Ovary (tissue), 3 donors: ENCODE measurements at regions not wholly inside any gene's neighbourhood (a gene's known extent, or its start where the extent isn't known, plus 50 kb on each side); places are given as distances from the start of the nearest gene placed in this dataset.

Source experiments
- EP300 ChIP-seq: sonication (generic); formaldehyde crosslinking; IDR thresholded peaks from one replicate; pipeline ENCODE4 v1.6.1; 2017; ENCODE audit warnings: antibody characterized with exemption
- POLR2A ChIP-seq: fragments of 450-650 bp; IDR thresholded peaks from one replicate; pipeline ENCODE4 v1.6.1; 2017; ENCODE audit warnings: antibody characterized with exemption, mild to moderate bottlenecking, moderate library complexity
- TF ChIP-seq, protein P1 (sequence below), 3 donors: fragments of 450-650 bp in 2 of 3; fragments of 200-600 bp in 1 of 3; IDR thresholded peaks; one replicate each; pipeline versions ENCODE4 v1.5.1 to v1.8.0; 2016 to 2022; ENCODE audit warnings: antibody characterized with exemption in 3 of 3, mild to moderate bottlenecking in 1 of 3
- donor health status: DM: no; HTN: no; CAD: no.

DNA sequence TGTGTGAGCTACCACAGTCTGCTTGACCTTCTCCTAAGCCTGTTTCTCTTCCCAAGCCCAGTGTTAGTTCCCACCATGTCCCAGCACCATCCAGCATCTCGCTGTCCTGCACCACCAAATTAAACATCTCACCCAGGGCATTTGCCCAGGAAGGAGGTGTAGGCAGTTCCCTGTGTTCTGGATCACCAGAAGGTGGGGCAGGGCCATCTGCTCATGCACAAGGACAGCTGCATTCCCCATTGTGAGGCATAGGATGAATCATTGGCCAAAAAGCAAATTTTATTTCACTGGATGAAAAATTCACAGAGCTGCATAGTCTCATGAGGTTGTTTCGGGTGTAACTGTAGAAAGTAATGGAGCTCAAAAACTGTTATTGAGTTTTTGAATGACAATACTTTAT, 89.5 kb upstream of the GRIA1 start:
- TF ChIP-seq, protein P1, sequence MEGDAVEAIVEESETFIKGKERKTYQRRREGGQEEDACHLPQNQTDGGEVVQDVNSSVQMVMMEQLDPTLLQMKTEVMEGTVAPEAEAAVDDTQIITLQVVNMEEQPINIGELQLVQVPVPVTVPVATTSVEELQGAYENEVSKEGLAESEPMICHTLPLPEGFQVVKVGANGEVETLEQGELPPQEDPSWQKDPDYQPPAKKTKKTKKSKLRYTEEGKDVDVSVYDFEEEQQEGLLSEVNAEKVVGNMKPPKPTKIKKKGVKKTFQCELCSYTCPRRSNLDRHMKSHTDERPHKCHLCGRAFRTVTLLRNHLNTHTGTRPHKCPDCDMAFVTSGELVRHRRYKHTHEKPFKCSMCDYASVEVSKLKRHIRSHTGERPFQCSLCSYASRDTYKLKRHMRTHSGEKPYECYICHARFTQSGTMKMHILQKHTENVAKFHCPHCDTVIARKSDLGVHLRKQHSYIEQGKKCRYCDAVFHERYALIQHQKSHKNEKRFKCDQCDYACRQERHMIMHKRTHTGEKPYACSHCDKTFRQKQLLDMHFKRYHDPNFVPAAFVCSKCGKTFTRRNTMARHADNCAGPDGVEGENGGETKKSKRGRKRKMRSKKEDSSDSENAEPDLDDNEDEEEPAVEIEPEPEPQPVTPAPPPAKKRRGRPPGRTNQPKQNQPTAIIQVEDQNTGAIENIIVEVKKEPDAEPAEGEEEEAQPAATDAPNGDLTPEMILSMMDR (IDR thresholded peaks at IDR 0.05) = no peak
- no peak for TF ChIP-seq POLR2A
- no peak for TF ChIP-seq EP300
